Left colon (tissue), 2 donors: ENCODE measurements at regions not wholly inside any gene's neighbourhood (a gene's known extent, or its start where the extent isn't known, plus 50 kb on each side); places are given as distances from the start of the nearest gene placed in this dataset.

Experiments
- ATAC-seq: fragments of 200-7000 bp; cut with Tn5 transposase; one replicate; pipeline ENCODE4 v1.9.1; 2020; ENCODE audit warnings: mild to moderate bottlenecking, moderate library complexity
- DNase-seq, 2 donors: peaks; one replicate each; pipeline ENCODE4 v3.0.0-alpha.2; 2020
- intact Hi-C, 2 donors: fragments of 100-400 bp; cut with DNase I in 1 of 2; cut with micrococcal nuclease in 1 of 2; formaldehyde crosslinking; loops; one replicate each; pipeline versions ENCODE4 v1.11.2 to v1.14.0; 2022; cut with DNase I, micrococcal nuclease
- donor health status: DM: no; HTN: no; CAD: no.
- donor health status: DM: yes; HTN: yes; CAD: no.

- intact Hi-C loops = no loop called here
- DNase-seq (no peak), ATAC-seq (no peak)
Observed at GRCh38 chr15:69590201-69590710, 137.6 kb downstream of the RPLP1 start.

GRCh38 chr15:69590932-69591524 lies 138.4 kb downstream of the RPLP1 start:
- intact Hi-C loops = no loop called here
- DNase-seq = no peak
- ATAC-seq = no peak

GRCh38 chr15:69591905-69592508 lies 139.4 kb downstream of the RPLP1 start:
- intact Hi-C loops = no loop called here
- ATAC-seq (peak; percentile 62), DNase-seq (no peak)

- no peak for DNase-seq
- no peak for ATAC-seq
- intact Hi-C loops = no loop called here
Observed at GRCh38 chr15:69592954-69593353, 140.3 kb downstream of the RPLP1 start.

- ATAC-seq (no peak), DNase-seq (no peak)
- intact Hi-C loops = no loop called here
Observed at GRCh38 chr15:69593488-69593887, 140.9 kb downstream of the RPLP1 start.

GRCh38 chr15:69593981-69594966 lies 141.7 kb downstream of the RPLP1 start:
- DNase-seq = peak; percentile 88 to 95
- peak; percentile 85 for ATAC-seq
- intact Hi-C loops = no loop called here

- no peak for ATAC-seq
- peak in 1 of 2 donors; percentile 41 for DNase-seq
- intact Hi-C loops = no loop called here
Observed at GRCh38 chr15:69595009-69595791, 142.6 kb downstream of the RPLP1 start.

- DNase-seq = no peak
- intact Hi-C loops = no loop called here
Observed at GRCh38 chr15:69597061-69597592, 144.5 kb downstream of the RPLP1 start.

GRCh38 chr15:69599271-69599670 lies 146.7 kb downstream of the RPLP1 start:
- intact Hi-C loops = no loop called here
- ATAC-seq (no peak), DNase-seq (no peak)

More at GRCh38 chr15:69597061-69597592, 144.5 kb downstream of the RPLP1 start:
- no peak for ATAC-seq

GRCh38 chr15:69600556-69601085 lies 148.0 kb downstream of the RPLP1 start:
- intact Hi-C loops = no loop called here
- DNase-seq (no peak), ATAC-seq (no peak)

- ATAC-seq (no peak), DNase-seq (no peak)
- intact Hi-C loops = no loop called here
Observed at GRCh38 chr15:69601711-69602504, 149.3 kb downstream of the RPLP1 start.

GRCh38 chr15:69602921-69603320 lies 150.3 kb downstream of the RPLP1 start:
- no peak for DNase-seq
- no peak for ATAC-seq
- intact Hi-C loops = no loop called here

- ATAC-seq = no peak
- intact Hi-C loops = no loop called here
- no peak for DNase-seq
Observed at GRCh38 chr15:69603369-69604071, 150.9 kb downstream of the RPLP1 start.

- DNase-seq (peak; percentile 37 to 58), ATAC-seq (peak; percentile 98)
- intact Hi-C loops = no loop called here
Observed at GRCh38 chr15:69604072-69604411, 151.4 kb downstream of the RPLP1 start.

GRCh38 chr15:69606144-69606543 lies 153.5 kb downstream of the RPLP1 start:
- DNase-seq = no peak
- no peak for ATAC-seq
- intact Hi-C loops = no loop called here

GRCh38 chr15:69606921-69607500 lies 154.4 kb downstream of the RPLP1 start:
- DNase-seq (no peak), ATAC-seq (no peak)
- intact Hi-C loops = no loop called here

- ATAC-seq = no peak
- no peak for DNase-seq
- intact Hi-C loops = no loop called here
Observed at GRCh38 chr15:69608661-69609060, 156.0 kb downstream of the RPLP1 start.
